ENCODE measurements at regions not wholly inside any gene's neighbourhood (a gene's known extent, or its start where the extent isn't known, plus 50 kb on each side); places are given as distances from the start of the nearest gene placed in this dataset.

DNA sequence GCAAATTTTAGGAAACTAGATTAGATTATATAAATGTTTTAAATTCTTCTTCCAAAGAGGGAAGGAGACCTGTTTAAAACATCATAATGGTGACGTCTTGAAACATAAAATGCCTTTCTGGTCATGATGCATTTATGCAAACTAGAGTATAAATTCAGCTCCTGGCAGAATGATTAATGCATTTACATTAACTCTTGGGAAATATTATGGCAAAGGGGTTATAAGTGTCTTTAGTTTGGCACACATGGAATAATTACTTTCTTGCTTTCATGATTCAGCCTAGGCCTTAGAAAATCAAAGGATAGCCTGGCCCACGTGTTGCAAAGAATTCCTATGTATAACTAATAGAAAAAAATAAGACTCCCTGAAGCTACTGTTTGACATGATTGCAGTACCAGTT lies 639.2 kb downstream of the RFPL4B start:
- DNase-seq (ENCODE audit: low spot score in 2 of 2), result no peak
- Mint-ChIP-seq H3K36me3 (no peaks in the 10 kb centered on the region), H3K27ac (no peak overlapping the region), H3K27me3 (no peaks in the 10 kb centered on the region), H3K9me3 (peaks cover 2% of the 10 kb centered on the region), H3K4me3 (no peak overlapping the region), H3K4me1 (no peaks in the 10 kb centered on the region)
- no peak for ATAC-seq (ENCODE audit: low read depth)

DNA sequence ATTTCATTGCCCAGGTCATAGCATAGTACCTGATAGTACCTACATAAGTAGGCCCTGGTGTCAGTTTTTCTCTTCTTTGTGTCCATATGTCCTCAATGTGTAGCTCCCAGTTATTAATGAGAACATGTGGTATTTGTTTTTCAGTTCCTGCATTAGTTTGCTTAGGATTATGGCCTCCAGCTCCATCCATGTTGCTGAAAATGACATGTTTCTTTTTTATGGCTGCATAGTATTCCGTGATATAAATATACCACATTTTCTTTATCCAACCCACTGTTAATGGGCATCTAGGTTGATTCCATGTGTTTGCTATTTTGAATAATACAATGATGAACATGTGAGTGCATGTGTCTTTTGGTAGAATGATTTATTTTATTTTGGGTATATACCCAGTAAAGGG lies 641.6 kb downstream of the RFPL4B start:
- no peaks in the 10 kb centered on the region for H3K27me3 Mint-ChIP-seq
- DNase-seq (ENCODE audit: low spot score in 2 of 2) (no peak), ATAC-seq (ENCODE audit: low read depth) (no peak)
- no peaks in the 10 kb centered on the region for H3K4me1 Mint-ChIP-seq
- H3K36me3 Mint-ChIP-seq, result no peaks in the 10 kb centered on the region
- H3K27ac Mint-ChIP-seq, result no peak overlapping the region
- no peak overlapping the region for H3K4me3 Mint-ChIP-seq
- peaks cover 2% of the 10 kb centered on the region for H3K9me3 Mint-ChIP-seq

DNA sequence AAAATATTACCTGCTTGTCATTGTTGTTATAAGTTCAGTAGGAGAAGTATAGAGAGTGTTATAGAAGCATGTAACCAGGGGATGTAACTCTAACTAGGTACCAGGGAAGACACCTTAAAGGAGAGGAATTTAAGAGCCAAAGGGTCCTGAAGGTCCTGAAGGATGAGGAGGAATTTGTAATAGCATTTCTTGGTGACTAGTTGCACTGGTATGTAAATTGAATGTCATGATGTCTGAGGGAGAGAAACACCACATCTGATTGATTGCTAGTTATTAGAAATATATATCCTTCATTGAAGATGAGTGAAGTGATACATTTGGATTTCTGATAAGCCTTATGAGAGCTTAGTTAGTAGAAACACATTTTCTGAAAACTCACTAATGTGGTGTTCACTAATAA lies 643.8 kb downstream of the RFPL4B start:
- Mint-ChIP-seq H3K4me1 (no peaks in the 10 kb centered on the region), H3K4me3 (no peak overlapping the region), H3K9me3 (peaks cover 2% of the 10 kb centered on the region), H3K27ac (no peak overlapping the region), H3K27me3 (no peaks in the 10 kb centered on the region), H3K36me3 (no peaks in the 10 kb centered on the region)
- DNase-seq (ENCODE audit: low spot score in 2 of 2) (no peak), ATAC-seq (ENCODE audit: low read depth) (no peak)

DNA sequence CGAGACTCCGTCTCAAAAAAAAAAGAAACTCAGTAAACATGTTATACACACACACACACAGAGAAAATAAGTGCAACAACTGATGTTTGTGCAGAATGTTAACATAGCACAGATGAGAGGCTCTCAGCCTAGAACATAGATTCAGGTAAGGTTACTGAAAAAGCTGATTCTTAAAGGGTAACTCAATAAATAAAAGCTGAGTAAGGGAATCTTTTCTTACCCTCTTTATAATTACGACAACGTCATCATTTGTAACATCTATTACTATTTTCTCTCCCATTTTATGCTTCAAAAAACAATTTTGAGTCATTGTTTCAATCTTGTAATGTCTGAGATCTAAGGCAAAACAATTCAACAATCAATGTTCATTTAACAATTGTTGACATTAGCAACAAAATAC lies 644.8 kb downstream of the RFPL4B start:
- Mint-ChIP-seq H3K36me3 (no peaks in the 10 kb centered on the region), H3K4me1 (no peaks in the 10 kb centered on the region), H3K27ac (no peak overlapping the region), H3K9me3 (peaks cover 2% of the 10 kb centered on the region), H3K27me3 (no peaks in the 10 kb centered on the region), H3K4me3 (no peak overlapping the region)
- DNase-seq (ENCODE audit: low spot score in 2 of 2) (no peak), ATAC-seq (ENCODE audit: low read depth) (no peak)

DNA sequence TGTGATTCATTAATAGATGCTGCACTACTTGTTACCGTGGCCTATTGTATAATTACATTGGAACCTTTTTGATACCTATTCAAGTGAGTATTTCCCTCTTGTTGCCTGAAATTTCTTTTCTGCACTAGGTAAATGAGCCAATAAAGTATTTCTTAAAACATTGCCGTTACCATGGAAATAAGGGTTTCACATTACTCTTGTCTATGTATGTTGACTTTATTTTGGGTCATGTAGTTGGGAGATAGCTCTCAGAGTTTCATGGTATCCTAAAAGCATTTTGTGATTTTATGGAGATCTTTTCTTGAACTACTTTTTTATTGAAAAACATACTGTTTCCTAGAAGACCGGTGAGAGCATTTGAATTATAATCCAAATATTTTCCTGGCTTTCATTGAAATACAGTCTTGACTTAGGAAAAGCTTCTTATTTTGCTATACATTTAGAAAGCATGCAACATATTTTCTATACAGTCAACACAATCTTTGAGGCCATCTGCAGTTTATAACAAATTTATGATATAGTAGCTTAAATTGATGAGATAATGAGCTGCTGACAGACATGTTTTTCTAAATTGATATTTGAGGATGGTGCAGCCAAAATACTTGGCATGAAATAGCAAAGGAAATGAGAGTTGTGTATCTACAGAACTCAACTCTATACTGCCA lies 650.4 kb downstream of the RFPL4B start:
- no peak overlapping the region for H3K4me3 Mint-ChIP-seq
- no peaks in the 10 kb centered on the region for H3K36me3 Mint-ChIP-seq
- DNase-seq (ENCODE audit: low spot score in 2 of 2) (no peak), ATAC-seq (ENCODE audit: low read depth) (no peak)
- no peak overlapping the region for H3K27ac Mint-ChIP-seq
- no peaks in the 10 kb centered on the region for H3K27me3 Mint-ChIP-seq
- no peaks in the 10 kb centered on the region for H3K9me3 Mint-ChIP-seq
- H3K4me1 Mint-ChIP-seq, result no peaks in the 10 kb centered on the region

DNA sequence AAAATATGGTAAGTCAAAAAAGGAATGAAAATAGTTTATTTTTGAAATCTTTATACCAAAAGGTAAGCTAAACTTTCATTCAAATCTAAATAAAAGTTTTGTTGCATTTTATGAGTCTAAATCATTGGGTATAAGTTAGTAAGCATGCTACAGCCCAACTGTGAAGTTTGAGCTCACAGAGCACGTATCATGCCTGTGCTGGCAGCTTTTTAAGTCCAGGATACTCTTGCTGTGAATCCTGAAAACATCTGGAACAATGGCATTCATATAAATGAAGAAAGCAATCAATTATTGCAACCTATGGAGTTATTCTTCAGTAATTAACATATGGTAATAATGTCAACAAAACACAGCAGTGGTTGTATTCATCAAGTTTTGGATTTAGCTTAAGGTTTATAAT lies 656.9 kb downstream of the RFPL4B start:
- ATAC-seq (ENCODE audit: low read depth) (no peak), DNase-seq (ENCODE audit: low spot score in 2 of 2) (no peak)
- H3K27ac Mint-ChIP-seq, result no peak overlapping the region
- no peak overlapping the region for H3K4me3 Mint-ChIP-seq
- H3K27me3 Mint-ChIP-seq, result peaks cover 1% of the 10 kb centered on the region
- H3K9me3 Mint-ChIP-seq, result no peaks in the 10 kb centered on the region
- H3K4me1 Mint-ChIP-seq, result no peaks in the 10 kb centered on the region
- no peaks in the 10 kb centered on the region for H3K36me3 Mint-ChIP-seq

DNA sequence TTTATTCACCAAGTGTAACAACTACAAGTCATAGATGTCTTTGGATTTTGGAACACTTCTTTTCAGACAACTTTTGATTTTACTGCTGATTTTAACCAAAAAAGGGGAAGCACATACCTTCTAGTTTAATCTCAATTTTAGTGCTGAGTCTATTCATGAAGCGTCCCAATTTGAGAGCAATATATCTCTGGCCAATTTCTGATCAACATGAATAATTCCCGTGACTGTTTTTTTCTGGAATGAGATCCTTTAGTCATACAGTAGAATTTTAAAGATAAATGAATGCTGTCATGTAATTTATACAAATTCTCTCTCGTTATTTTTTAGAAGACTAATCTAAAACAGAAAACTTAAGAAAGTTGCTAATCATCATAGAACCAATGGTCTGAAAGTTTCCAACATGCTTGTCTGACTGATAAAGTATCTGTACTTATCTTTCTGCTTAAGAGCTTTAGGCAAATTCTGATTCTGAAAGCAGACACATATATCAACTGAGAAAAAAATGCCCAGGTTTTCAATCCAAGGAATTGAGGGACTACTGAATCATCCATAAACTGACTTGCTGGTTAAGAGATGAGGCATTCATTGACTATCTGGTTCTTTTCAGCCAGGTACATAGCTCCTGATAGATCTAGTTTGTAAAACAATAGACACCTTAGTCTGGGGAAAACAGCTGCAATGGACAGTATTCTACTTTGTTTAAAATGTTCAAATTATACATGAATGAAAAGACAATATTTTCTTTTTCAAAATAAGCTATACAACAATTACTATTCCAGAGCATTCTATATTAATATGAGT lies 657.5 kb downstream of the RFPL4B start:
- Mint-ChIP-seq H3K36me3 (no peaks in the 10 kb centered on the region), H3K4me3 (no peak overlapping the region), H3K27me3 (peaks cover 1% of the 10 kb centered on the region), H3K4me1 (no peaks in the 10 kb centered on the region), H3K27ac (no peak overlapping the region), H3K9me3 (no peaks in the 10 kb centered on the region)
- ATAC-seq (ENCODE audit: low read depth) (no peak), DNase-seq (ENCODE audit: low spot score in 2 of 2) (no peak)

DNA sequence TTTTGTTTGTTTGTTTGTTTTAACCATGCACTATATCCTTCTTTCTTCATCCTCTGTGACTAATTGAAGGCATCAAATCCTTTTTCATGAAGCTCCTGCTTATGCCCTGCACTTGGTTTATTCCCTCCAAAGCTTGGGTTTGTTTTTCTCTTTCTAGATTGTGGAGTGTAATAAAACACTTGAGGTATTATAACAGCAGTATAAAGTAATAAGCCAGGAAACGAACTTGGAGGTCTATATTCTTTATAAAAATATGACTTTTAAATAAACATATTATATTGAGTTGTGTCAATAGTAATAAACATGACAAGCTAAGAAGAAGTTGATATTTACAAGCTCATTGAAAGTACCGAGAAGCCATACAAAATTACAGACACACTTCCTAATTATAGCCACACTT lies 659.4 kb downstream of the RFPL4B start:
- no peaks in the 10 kb centered on the region for H3K4me1 Mint-ChIP-seq
- no peak overlapping the region for H3K27ac Mint-ChIP-seq
- peaks cover 1% of the 10 kb centered on the region for H3K27me3 Mint-ChIP-seq
- no peaks in the 10 kb centered on the region for H3K9me3 Mint-ChIP-seq
- ATAC-seq (ENCODE audit: low read depth) (no peak), DNase-seq (ENCODE audit: low spot score in 2 of 2) (no peak)
- no peaks in the 10 kb centered on the region for H3K36me3 Mint-ChIP-seq
- no peak overlapping the region for H3K4me3 Mint-ChIP-seq

DNA sequence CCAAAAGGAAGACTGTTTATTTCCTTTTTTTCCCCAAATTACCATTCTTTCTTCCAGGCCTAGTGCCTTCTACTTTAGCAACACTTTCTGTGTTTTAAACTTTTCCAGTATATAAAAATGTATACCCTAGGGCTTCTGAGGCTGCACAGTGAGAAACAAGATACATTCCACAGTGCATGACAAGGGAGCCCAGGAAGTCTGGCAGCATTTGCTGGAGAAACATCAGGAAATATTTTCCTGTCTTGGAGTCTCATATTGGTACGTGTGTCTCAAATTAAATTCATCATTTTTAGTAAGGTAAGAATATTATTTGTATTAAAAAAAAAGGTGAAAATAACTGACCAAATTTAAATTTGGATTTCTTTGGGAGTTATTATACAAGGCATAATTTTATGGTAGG lies 662.6 kb downstream of the RFPL4B start:
- H3K4me1 Mint-ChIP-seq, result no peaks in the 10 kb centered on the region
- H3K36me3 Mint-ChIP-seq, result no peaks in the 10 kb centered on the region
- DNase-seq (ENCODE audit: low spot score in 2 of 2), result no peak
- ATAC-seq (ENCODE audit: low read depth), result no peak
- no peak overlapping the region for H3K27ac Mint-ChIP-seq
- H3K27me3 Mint-ChIP-seq, result peaks cover 1% of the 10 kb centered on the region
- no peak overlapping the region for H3K4me3 Mint-ChIP-seq
- H3K9me3 Mint-ChIP-seq, result no peaks in the 10 kb centered on the region

DNA sequence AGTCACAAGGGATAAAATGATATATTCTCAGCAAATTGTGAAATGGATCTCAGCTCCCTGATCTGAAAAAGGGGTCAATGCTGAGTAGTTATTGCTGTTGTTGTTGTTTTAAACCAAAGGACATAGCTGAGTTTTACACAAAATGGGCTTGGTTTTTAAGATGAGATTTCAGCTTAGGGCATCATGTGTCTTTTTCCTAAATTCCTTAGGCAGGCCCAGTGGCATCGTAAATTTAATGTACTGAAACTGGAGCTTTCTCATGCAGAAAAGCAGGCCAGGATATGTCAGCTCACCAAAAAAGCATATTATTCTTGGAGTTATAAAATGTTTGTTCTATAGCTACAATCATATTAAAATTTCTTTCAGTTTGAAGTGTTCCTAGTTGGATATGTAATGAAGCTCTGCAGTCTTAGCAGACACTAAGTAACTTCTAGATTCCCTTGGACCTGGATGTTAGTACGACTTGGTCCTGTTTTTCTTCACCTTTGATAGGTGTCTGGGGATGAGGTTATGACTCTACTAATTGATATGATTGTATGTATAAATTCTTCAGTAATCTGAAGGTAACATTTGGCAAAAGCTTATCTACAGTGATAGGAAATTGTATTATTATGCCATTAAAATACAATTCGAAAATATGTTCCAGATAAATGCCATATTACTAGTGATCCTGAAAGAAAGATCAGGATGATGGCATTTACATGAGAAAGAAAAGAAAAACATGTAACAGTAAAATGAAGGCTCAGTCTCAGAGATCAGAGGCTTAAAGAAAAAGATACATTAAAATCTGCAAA lies 663.3 kb downstream of the RFPL4B start:
- Mint-ChIP-seq H3K27me3 (peaks cover 1% of the 10 kb centered on the region), H3K4me3 (no peak overlapping the region), H3K4me1 (no peaks in the 10 kb centered on the region), H3K9me3 (no peaks in the 10 kb centered on the region), H3K27ac (no peak overlapping the region), H3K36me3 (no peaks in the 10 kb centered on the region)
- ATAC-seq (ENCODE audit: low read depth) (no peak), DNase-seq (ENCODE audit: low spot score in 2 of 2) (no peak)

DNA sequence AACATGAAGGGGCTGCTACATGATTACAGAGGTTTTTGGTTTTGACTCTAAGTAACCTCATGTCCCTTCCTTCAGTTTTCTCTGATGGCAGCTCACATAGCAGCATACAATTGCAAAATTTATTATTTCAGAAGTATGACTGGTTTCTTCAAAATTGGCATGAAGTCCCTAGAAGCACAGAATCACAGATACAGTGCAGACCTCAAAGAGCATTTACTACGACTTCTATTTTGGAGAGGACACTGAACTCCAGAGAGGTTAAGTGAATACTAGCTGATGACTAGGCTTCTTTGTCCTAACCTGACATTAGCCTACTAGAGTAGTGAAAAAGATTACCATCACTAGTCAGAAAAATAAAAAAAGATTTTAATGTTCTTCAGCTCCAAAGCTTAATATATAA lies 664.3 kb downstream of the RFPL4B start:
- no peaks in the 10 kb centered on the region for H3K27me3 Mint-ChIP-seq
- no peak overlapping the region for H3K4me3 Mint-ChIP-seq
- DNase-seq (ENCODE audit: low spot score in 2 of 2) (no peak), ATAC-seq (ENCODE audit: low read depth) (no peak)
- no peaks in the 10 kb centered on the region for H3K9me3 Mint-ChIP-seq
- H3K36me3 Mint-ChIP-seq, result no peaks in the 10 kb centered on the region
- no peak overlapping the region for H3K27ac Mint-ChIP-seq
- H3K4me1 Mint-ChIP-seq, result no peaks in the 10 kb centered on the region

DNA sequence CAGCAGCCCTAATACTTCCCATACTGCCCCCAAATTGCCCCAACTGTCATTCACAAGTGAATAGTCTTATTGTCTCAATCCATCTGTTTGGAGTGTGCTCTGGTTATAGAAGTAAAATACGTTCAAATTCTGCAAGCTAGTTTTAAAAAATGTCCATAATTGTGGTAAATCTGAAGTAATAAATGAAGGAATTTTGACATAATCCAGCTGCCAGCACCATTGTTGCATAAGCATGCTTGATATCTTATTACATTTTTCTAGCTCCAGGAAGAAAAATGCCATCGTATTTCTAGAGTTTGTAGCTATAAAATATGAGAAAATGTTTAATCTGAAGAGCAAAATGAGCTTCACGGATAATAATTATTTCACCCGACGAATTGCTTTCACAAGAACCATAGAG lies 664.7 kb downstream of the RFPL4B start:
- DNase-seq (ENCODE audit: low spot score in 2 of 2), result no peak
- H3K4me1 Mint-ChIP-seq, result no peaks in the 10 kb centered on the region
- H3K27ac Mint-ChIP-seq, result no peak overlapping the region

DNA sequence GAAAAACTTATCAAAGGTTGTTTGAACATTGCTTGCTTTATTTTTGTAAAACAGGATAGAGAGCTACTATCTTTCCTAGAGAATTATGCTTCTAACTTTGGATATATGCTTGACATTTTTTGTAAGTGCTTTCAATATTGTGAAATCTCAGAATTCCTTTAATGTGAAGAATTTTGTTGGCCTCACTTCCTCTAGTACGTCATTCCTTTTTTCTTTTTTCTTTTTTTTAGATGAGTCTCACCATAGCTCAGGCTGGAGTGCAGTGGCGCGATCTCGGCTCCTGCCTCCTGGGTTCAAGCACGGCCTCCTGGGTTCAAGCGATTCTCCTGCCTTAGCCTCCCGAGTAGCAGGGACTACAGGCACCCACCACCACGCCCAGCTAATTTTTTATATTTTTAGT lies 668.1 kb downstream of the RFPL4B start:
- Mint-ChIP-seq H3K27me3 (no peaks in the 10 kb centered on the region), H3K9me3 (no peaks in the 10 kb centered on the region), H3K27ac (no peak overlapping the region), H3K36me3 (no peaks in the 10 kb centered on the region), H3K4me3 (no peak overlapping the region), H3K4me1 (no peaks in the 10 kb centered on the region)
- DNase-seq (ENCODE audit: low spot score in 2 of 2), result no peak
- ATAC-seq (ENCODE audit: low read depth), result no peak

More for the DNA sequence above, 664.7 kb downstream of the RFPL4B start:
- H3K9me3 Mint-ChIP-seq, result no peaks in the 10 kb centered on the region
- no peaks in the 10 kb centered on the region for H3K36me3 Mint-ChIP-seq
- H3K4me3 Mint-ChIP-seq, result no peak overlapping the region
- no peaks in the 10 kb centered on the region for H3K27me3 Mint-ChIP-seq
- no peak for ATAC-seq (ENCODE audit: low read depth)

DNA sequence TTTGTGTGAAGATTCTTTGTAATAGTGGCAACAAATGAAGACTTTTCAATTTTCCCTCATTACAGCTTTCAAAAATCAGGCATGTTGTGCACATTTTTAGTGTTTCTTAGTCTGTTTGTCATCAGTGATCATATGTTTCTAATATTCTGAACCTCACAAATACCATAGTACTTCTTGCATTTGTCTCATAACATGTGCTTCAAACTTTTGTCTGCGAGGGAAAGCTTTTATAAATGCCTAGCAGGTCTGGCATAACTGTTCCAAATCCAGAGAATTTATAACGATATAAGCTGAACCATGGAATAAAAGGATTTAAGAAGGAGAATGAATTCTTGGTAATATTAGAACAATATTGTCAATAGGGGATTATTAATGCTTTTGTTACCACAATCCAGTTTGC lies 670.2 kb downstream of the RFPL4B start:
- Mint-ChIP-seq H3K27ac (no peak overlapping the region), H3K4me1 (no peaks in the 10 kb centered on the region), H3K36me3 (no peaks in the 10 kb centered on the region), H3K4me3 (no peak overlapping the region), H3K9me3 (no peaks in the 10 kb centered on the region), H3K27me3 (no peaks in the 10 kb centered on the region)
- ATAC-seq (ENCODE audit: low read depth), result no peak
- DNase-seq (ENCODE audit: low spot score in 2 of 2), result no peak

All from memory B cell (primary cell).